WTC11 (cell line): ENCODE measurements at regions not wholly inside any gene's neighbourhood (a gene's known extent, or its start where the extent isn't known, plus 50 kb on each side); places are given as distances from the start of the nearest gene placed in this dataset.

Experiments used
- ATAC-seq: fragments of 200-7000 bp; cut with Tn5 transposase; 2 replicates; pipeline ENCODE4 v1.10.0; 2021; ENCODE audit warnings: mild to moderate bottlenecking, moderate library complexity
- CTCF ChIA-PET: fragments of 300-600 bp; sonication (Branson Sonifier 250); formaldehyde crosslinking; loops from one replicate; lab custom pipeline; 2021; ENCODE audit warnings: antibody characterized with exemption; lab: Charles Lee
- POLR2A ChIA-PET: fragments of 350-600 bp; sonication (Branson Sonifier 250); formaldehyde crosslinking; loops from one replicate; lab custom pipeline; 2021; ENCODE audit warnings: antibody characterized with exemption; lab: Charles Lee
- DNase-seq: peaks from one replicate; pipeline ENCODE4 v3.0.0; 2021; ENCODE audit warnings: low spot score
- H3K27ac Mint-ChIP-seq: 2 replicates; pipeline ENCODE4 v1.8.0; 2021; ENCODE audit warnings: mixed read lengths
- H3K27me3 Mint-ChIP-seq: 2 replicates; pipeline ENCODE4 v1.8.0; 2021; ENCODE audit warnings: low read depth, mild to moderate bottlenecking, moderate library complexity, mixed read lengths
- H3K36me3 Mint-ChIP-seq: 2 replicates; pipeline ENCODE4 v1.8.0; 2021; ENCODE audit warnings: mixed read lengths
- H3K4me1 Mint-ChIP-seq: 2 replicates; pipeline ENCODE4 v1.8.0; 2022; ENCODE audit warnings: mixed read lengths
- H3K4me3 Mint-ChIP-seq: 2 replicates; pipeline ENCODE4 v1.8.0; 2021; ENCODE audit warnings: mild to moderate bottlenecking, moderate library complexity, mixed read lengths
- H3K9me3 Mint-ChIP-seq: 2 replicates; pipeline ENCODE4 v1.8.0; 2021; ENCODE audit warnings: mixed read lengths
- E2F5 ChIP-seq: sonication (generic); formaldehyde crosslinking; IDR thresholded peaks from 2 replicates; pipeline ENCODE4 v1.8.1; 2022; ENCODE audit warnings: mild to moderate bottlenecking, moderate library complexity, missing genetic modification reagents
- ELF4 ChIP-seq: sonication (generic); formaldehyde crosslinking; IDR thresholded peaks from 2 replicates; pipeline ENCODE4 v1.8.1; 2022; ENCODE audit warnings: low read depth, mild to moderate bottlenecking, moderate library complexity, missing genetic modification reagents
- EMX1 ChIP-seq: fragments of 250-450 bp; sonication (Bioruptor Pico); IDR thresholded peaks from 2 replicates; pipeline ENCODE4 v1.8.0; 2021; ENCODE audit warnings: mild to moderate bottlenecking
- FOXP1 ChIP-seq: sonication (generic); formaldehyde crosslinking; IDR thresholded peaks from 2 replicates; pipeline ENCODE4 v1.8.0; 2022; ENCODE audit warnings: missing genetic modification reagents, mild to moderate bottlenecking, moderate library complexity, borderline replicate concordance
- JUN ChIP-seq: sonication (generic); formaldehyde crosslinking; IDR thresholded peaks from 2 replicates; pipeline ENCODE4 v1.8.0; 2023; ENCODE audit warnings: mild to moderate bottlenecking, missing genetic modification reagents
- MYBL2 ChIP-seq: sonication (generic); formaldehyde crosslinking; IDR thresholded peaks from 2 replicates; pipeline ENCODE4 v1.8.1; 2023; ENCODE audit warnings: mild to moderate bottlenecking, moderate library complexity, missing genetic modification reagents
- PRRX2 ChIP-seq: fragments of 250-450 bp; sonication (Bioruptor Pico); IDR thresholded peaks from 2 replicates; pipeline ENCODE4 v1.8.0; 2021; ENCODE audit warnings: mild to moderate bottlenecking
- SMAD3 ChIP-seq: sonication (generic); formaldehyde crosslinking; IDR thresholded peaks from 2 replicates; pipeline ENCODE4 v1.8.0; 2022; ENCODE audit warnings: missing genetic modification reagents, mild to moderate bottlenecking, borderline replicate concordance
- SP1 ChIP-seq: sonication (generic); formaldehyde crosslinking; conservative IDR thresholded peaks from 2 replicates; pipeline ENCODE4 v1.8.1; 2022; ENCODE audit warnings: missing genetic modification reagents
- TEAD4 ChIP-seq: sonication (generic); formaldehyde crosslinking; IDR thresholded peaks from 2 replicates; pipeline ENCODE4 v1.8.0; 2022; ENCODE audit warnings: mild to moderate bottlenecking, missing genetic modification reagents
- ZNF263 ChIP-seq: sonication (generic); formaldehyde crosslinking; IDR thresholded peaks from 2 replicates; pipeline ENCODE4 v1.8.1; 2022; ENCODE audit warnings: low read depth, mild to moderate bottlenecking, moderate library complexity, missing genetic modification reagents
- ZNF317 ChIP-seq: sonication (generic); formaldehyde crosslinking; IDR thresholded peaks from 2 replicates; pipeline ENCODE4 v1.8.1; 2023; ENCODE audit warnings: low read depth, mild to moderate bottlenecking, moderate library complexity, missing genetic modification reagents, borderline replicate concordance
- ZNF423 ChIP-seq: fragments of 250-450 bp; sonication (Bioruptor Pico); IDR thresholded peaks from 2 replicates; pipeline ENCODE4 v2.1.2; 2022; ENCODE audit warnings: mild to moderate bottlenecking, moderate library complexity
- ZNF532 ChIP-seq: fragments of 250-450 bp; sonication (Bioruptor Pico); IDR thresholded peaks from 2 replicates; pipeline ENCODE4 v1.9.0; 2021; ENCODE audit warnings: mild to moderate bottlenecking, borderline replicate concordance
- TF ChIP-seq, protein P1 (sequence below): fragments of 250-450 bp; sonication (Bioruptor Pico); IDR thresholded peaks from 2 replicates; pipeline ENCODE4 v2.1.2; 2022; ENCODE audit warnings: mild to moderate bottlenecking, moderate library complexity
- TF ChIP-seq, protein P2 (sequence below): fragments of 250-450 bp; sonication (Bioruptor Pico); IDR thresholded peaks from 2 replicates; pipeline ENCODE4 v1.8.0; 2021; ENCODE audit warnings: mild to moderate bottlenecking
- TF ChIP-seq, protein P3 (sequence below): sonication (generic); formaldehyde crosslinking; IDR thresholded peaks from 2 replicates; pipeline ENCODE4 v1.8.1; 2023; ENCODE audit warnings: mild to moderate bottlenecking, missing genetic modification reagents
- TF ChIP-seq, protein P4 (sequence below): sonication (generic); formaldehyde crosslinking; conservative IDR thresholded peaks from 2 replicates; pipeline ENCODE4 v1.8.1; 2022; ENCODE audit warnings: mild to moderate bottlenecking, missing genetic modification reagents
- TF ChIP-seq, protein P5 (sequence below): sonication (generic); formaldehyde crosslinking; IDR thresholded peaks from 2 replicates; pipeline ENCODE4 v1.8.1; 2023; ENCODE audit warnings: mild to moderate bottlenecking, missing genetic modification reagents, moderate library complexity

DNA sequence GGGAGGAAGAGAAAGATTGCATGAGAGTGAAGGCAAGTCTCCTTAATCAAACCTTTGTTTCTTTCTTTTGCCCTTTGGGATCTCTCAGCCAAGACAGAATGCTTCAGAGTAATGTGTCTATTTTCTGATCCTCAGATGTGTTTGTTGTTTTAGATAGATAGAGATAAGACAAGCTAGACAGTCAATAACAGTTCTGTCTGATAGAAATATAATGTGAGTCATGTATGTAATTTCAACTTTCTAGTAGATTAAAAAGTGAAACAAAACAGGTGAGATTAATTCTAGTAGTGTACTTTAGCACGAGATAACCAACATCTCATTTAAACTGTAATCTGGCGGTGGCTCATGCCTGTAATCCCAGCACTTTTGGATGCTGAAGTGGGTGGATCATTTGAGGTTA lies 159.2 kb downstream of the GATA3 start:
- POLR2A ChIA-PET, result no interaction called here

DNA sequence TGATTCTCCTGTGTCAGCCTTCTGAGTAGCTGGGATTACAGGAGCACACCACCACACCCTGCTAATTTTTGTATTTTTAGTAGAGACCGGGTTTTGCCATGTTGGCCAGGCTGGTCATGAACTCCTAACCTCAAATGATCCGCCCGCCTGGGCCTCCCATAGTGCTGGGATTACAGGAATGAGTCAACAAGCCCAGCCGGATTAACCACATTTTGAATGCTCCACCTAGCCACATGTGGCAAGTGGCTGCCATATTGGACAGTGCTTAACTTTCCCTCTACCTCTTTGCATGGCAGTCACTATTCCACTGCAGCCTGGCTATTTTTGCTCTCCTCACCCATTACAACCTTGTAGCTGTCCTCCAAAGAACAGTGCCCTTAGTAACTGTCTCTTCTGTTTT lies 160.1 kb downstream of the GATA3 start:
- ATAC-seq (no peak), DNase-seq (no peak)
- CTCF ChIA-PET, result no interaction called here
- Mint-ChIP-seq H3K27me3 (peaks cover 3% of the 10 kb centered on the region), H3K9me3 (peaks cover 3% of the 10 kb centered on the region; the same call in 1 of the 2 replicates), H3K4me3 (no peak overlapping the region), H3K27ac (no peak overlapping the region), H3K36me3 (no peaks in the 10 kb centered on the region), H3K4me1 (no peaks in the 10 kb centered on the region)
- no peak for TF ChIP-seq TEAD4
- no peak for TF ChIP-seq ZNF423 (CRISPR knock-in tag)
- TF ChIP-seq ZNF317 (CRISPR knock-in tag), result no peak
- TF ChIP-seq, protein P1, sequence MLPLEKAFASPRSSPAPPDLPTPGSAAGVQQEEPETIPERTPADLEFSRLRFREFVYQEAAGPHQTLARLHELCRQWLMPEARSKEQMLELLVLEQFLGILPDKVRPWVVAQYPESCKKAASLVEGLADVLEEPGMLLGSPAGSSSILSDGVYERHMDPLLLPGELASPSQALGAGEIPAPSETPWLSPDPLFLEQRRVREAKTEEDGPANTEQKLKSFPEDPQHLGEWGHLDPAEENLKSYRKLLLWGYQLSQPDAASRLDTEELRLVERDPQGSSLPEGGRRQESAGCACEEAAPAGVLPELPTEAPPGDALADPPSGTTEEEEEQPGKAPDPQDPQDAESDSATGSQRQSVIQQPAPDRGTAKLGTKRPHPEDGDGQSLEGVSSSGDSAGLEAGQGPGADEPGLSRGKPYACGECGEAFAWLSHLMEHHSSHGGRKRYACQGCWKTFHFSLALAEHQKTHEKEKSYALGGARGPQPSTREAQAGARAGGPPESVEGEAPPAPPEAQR (CRISPR knock-in tag), result no peak
- TF ChIP-seq, protein P2, sequence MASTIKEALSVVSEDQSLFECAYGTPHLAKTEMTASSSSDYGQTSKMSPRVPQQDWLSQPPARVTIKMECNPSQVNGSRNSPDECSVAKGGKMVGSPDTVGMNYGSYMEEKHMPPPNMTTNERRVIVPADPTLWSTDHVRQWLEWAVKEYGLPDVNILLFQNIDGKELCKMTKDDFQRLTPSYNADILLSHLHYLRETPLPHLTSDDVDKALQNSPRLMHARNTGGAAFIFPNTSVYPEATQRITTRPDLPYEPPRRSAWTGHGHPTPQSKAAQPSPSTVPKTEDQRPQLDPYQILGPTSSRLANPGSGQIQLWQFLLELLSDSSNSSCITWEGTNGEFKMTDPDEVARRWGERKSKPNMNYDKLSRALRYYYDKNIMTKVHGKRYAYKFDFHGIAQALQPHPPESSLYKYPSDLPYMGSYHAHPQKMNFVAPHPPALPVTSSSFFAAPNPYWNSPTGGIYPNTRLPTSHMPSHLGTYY (CRISPR knock-in tag), result no peak
- TF ChIP-seq MYBL2 (CRISPR knock-in tag), result no peak
- TF ChIP-seq, protein P3, sequence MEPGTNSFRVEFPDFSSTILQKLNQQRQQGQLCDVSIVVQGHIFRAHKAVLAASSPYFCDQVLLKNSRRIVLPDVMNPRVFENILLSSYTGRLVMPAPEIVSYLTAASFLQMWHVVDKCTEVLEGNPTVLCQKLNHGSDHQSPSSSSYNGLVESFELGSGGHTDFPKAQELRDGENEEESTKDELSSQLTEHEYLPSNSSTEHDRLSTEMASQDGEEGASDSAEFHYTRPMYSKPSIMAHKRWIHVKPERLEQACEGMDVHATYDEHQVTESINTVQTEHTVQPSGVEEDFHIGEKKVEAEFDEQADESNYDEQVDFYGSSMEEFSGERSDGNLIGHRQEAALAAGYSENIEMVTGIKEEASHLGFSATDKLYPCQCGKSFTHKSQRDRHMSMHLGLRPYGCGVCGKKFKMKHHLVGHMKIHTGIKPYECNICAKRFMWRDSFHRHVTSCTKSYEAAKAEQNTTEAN (CRISPR knock-in tag), result no peak
- no peak for TF ChIP-seq FOXP1
- no peak for TF ChIP-seq PRRX2
- TF ChIP-seq ZNF263 (CRISPR knock-in tag), result no peak
- TF ChIP-seq, protein P4, sequence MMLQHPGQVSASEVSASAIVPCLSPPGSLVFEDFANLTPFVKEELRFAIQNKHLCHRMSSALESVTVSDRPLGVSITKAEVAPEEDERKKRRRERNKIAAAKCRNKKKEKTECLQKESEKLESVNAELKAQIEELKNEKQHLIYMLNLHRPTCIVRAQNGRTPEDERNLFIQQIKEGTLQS (CRISPR knock-in tag), result no peak
- TF ChIP-seq, protein P5, sequence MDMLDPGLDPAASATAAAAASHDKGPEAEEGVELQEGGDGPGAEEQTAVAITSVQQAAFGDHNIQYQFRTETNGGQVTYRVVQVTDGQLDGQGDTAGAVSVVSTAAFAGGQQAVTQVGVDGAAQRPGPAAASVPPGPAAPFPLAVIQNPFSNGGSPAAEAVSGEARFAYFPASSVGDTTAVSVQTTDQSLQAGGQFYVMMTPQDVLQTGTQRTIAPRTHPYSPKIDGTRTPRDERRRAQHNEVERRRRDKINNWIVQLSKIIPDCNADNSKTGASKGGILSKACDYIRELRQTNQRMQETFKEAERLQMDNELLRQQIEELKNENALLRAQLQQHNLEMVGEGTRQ (CRISPR knock-in tag), result no peak
- no peak for TF ChIP-seq E2F5 (CRISPR knock-in tag)
- no peak for TF ChIP-seq SMAD3 (CRISPR knock-in tag)
- TF ChIP-seq ELF4 (CRISPR knock-in tag), result no peak
- no peak for TF ChIP-seq JUN (CRISPR knock-in tag)
- POLR2A ChIA-PET, result interaction anchor here (0.6 kb wide), 1 partner anchor 152 kb away, joined by 4 read pairs; no protein-coding TSS in a partner anchor

More for the DNA sequence above, 159.2 kb downstream of the GATA3 start:
- H3K4me1 Mint-ChIP-seq, result no peaks in the 10 kb centered on the region
- TF ChIP-seq ZNF317 (CRISPR knock-in tag), result no peak
- TF ChIP-seq, protein P4 (CRISPR knock-in tag), result no peak
- no peak for TF ChIP-seq ZNF532
- TF ChIP-seq ELF4 (CRISPR knock-in tag), result no peak
- TF ChIP-seq EMX1 (CRISPR knock-in tag), result no peak
- TF ChIP-seq SP1, result no peak
- no peak for TF ChIP-seq TEAD4
- H3K27ac Mint-ChIP-seq, result no peak overlapping the region
- H3K4me3 Mint-ChIP-seq, result no peak overlapping the region
- ATAC-seq (no peak), DNase-seq (no peak)
- peaks cover 1% of the 10 kb centered on the region; the same call in 1 of the 2 replicates for H3K9me3 Mint-ChIP-seq
- H3K27me3 Mint-ChIP-seq, result peaks cover 3% of the 10 kb centered on the region
- CTCF ChIA-PET, result no interaction called here
- H3K36me3 Mint-ChIP-seq, result no peaks in the 10 kb centered on the region
